H1 (cell line): ENCODE measurements at regions not wholly inside any gene's neighbourhood (a gene's known extent, or its start where the extent isn't known, plus 50 kb on each side); places are given as distances from the start of the nearest gene placed in this dataset.

Experiments used
- CTCF ChIA-PET: fragments of 300-600 bp; sonication (Branson Sonifier 250); formaldehyde crosslinking; loops from one replicate; lab custom pipeline; 2021; ENCODE audit not compliant: partially characterized antibody; lab: Charles Lee
- POLR2A ChIA-PET: fragments of 300-600 bp; sonication (Branson Sonifier 250); formaldehyde crosslinking; loops from one replicate; lab custom pipeline; 2021; ENCODE audit warnings: inconsistent platforms; ENCODE audit not compliant: partially characterized antibody; lab: Charles Lee
- DNase-seq, 2 experiments: peaks; one replicate each; pipeline versions ENCODE4 v3.0.0 to v3.0.0-alpha.2; 2010 to 2022; ENCODE audit warnings: low spot score in 2 of 2, low read depth in 1 of 2, mixed read lengths in 1 of 2
- FAIRE-seq: peaks from 2 replicates; lab custom pipeline; 2011; peaks lifted over from hg19 to GRCh38; lab: Jason Lieb, UNC
- H2AFZ ChIP-seq: 2 replicates; pipeline ENCODE4 v1.8.1; 2012; ENCODE audit warnings: low read length, inconsistent platforms
- H2AK5ac ChIP-seq: 2 replicates; pipeline ENCODE4 v1.6.1; 2013; ENCODE audit warnings: low read depth, low read length
- H2BK120ac ChIP-seq: replicated peaks from 2 replicates; pipeline ENCODE3; 2013; ENCODE audit warnings: low read depth, low read length, inconsistent platforms
- H2BK12ac ChIP-seq: 2 replicates; pipeline ENCODE4 v1.6.1; 2013; ENCODE audit warnings: low read depth, low read length
- H2BK15ac ChIP-seq: 2 replicates; pipeline ENCODE4 v1.6.1; 2013; ENCODE audit warnings: low read length
- H2BK20ac ChIP-seq: 2 replicates; pipeline ENCODE4 v1.6.1; 2013; ENCODE audit warnings: low read length
- H2BK5ac ChIP-seq: 2 replicates; pipeline ENCODE4 v1.6.1; 2013; ENCODE audit warnings: low read depth, low read length
- H3K14ac ChIP-seq: 2 replicates; pipeline ENCODE4 v1.6.1; 2013; ENCODE audit warnings: inconsistent platforms; ENCODE audit not compliant: insufficient read length
- H3K18ac ChIP-seq: 2 replicates; pipeline ENCODE4 v1.6.1; 2013; ENCODE audit warnings: low read length; ENCODE audit errors: extremely low read depth
- H3K23ac ChIP-seq: 2 replicates; pipeline ENCODE4 v1.6.1; 2013; ENCODE audit warnings: inconsistent platforms; ENCODE audit not compliant: insufficient read length
- H3K23me2 ChIP-seq: 2 replicates; pipeline ENCODE4 v1.6.1; 2013; ENCODE audit warnings: low read depth, low read length
- H3K27ac ChIP-seq: 2 replicates; pipeline ENCODE4 v1.6.1; 2011; ENCODE audit warnings: low read depth, low read length, inconsistent platforms
- H3K27me3 ChIP-seq, 4 experiments: replicated peaks in 1 of 4; 1 replicate in 1 of 4; 2 replicates in 3 of 4; pipeline versions ENCODE4 v1.6.1 to v1.8.1; 2011 to 2013; ENCODE audit warnings: low read length in 3 of 4, mild to moderate bottlenecking in 3 of 4, inconsistent platforms in 2 of 4, mixed read lengths in 2 of 4, moderate library complexity in 1 of 4; ENCODE audit not compliant: control insufficient read depth in 3 of 4, insufficient read depth in 3 of 4; ENCODE audit errors: extremely low read depth in 1 of 4
- H3K36me3 ChIP-seq, 4 experiments: 2 replicates each; pipeline versions ENCODE4 v1.6.1 to v1.8.1; 2011 to 2013; ENCODE audit warnings: mild to moderate bottlenecking in 4 of 4, low read length in 3 of 4, moderate library complexity in 2 of 4, control low read depth in 1 of 4, inconsistent platforms in 1 of 4; ENCODE audit not compliant: insufficient read depth in 4 of 4, control insufficient read depth in 2 of 4
- H3K4ac ChIP-seq: replicated peaks from 2 replicates; pipeline ENCODE3; 2013; ENCODE audit warnings: low read length, low read depth, mixed read lengths, inconsistent platforms; ENCODE audit not compliant: insufficient read length
- H3K4me1 ChIP-seq, 4 experiments: replicated peaks in 1 of 4; 1 replicate in 1 of 4; 2 replicates in 3 of 4; pipeline versions ENCODE4 v1.6.1 to v1.8.1; 2011 to 2013; ENCODE audit warnings: low read length in 3 of 4, inconsistent platforms in 2 of 4, mixed read lengths in 1 of 4; ENCODE audit not compliant: insufficient read depth in 4 of 4, control insufficient read depth in 3 of 4
- H3K4me2 ChIP-seq, 2 experiments: 2 replicates each; pipeline versions ENCODE4 v1.6.1 to v1.8.1; 2011 to 2013; ENCODE audit warnings: low read depth in 2 of 2, low read length in 2 of 2, control low read depth in 1 of 2, inconsistent platforms in 1 of 2, mild to moderate bottlenecking in 1 of 2; ENCODE audit not compliant: insufficient read depth in 1 of 2
- H3K4me3 ChIP-seq, 4 experiments: fragments of 200-600, 300-600 bp in 1 of 4; sonication (generic), shearing (Covaris generic), sonication (Bioruptor Twin) in 1 of 4; 2 replicates each; pipeline versions ENCODE4 v1.5.1 to v1.8.1; 2011 to 2016; ENCODE audit warnings: low read length in 4 of 4, low read depth in 3 of 4, control low read depth in 2 of 4, inconsistent platforms in 2 of 4, mild to moderate bottlenecking in 2 of 4, mixed read lengths in 1 of 4, moderate library complexity in 1 of 4; ENCODE audit not compliant: insufficient read depth in 2 of 4; ENCODE audit errors: extremely low read depth in 1 of 4
- H3K56ac ChIP-seq: replicated peaks from 2 replicates; pipeline ENCODE3; 2013; ENCODE audit warnings: low read depth, mild to moderate bottlenecking, mixed read lengths, low read length, inconsistent platforms; ENCODE audit not compliant: insufficient read length
- H3K79me1 ChIP-seq: 2 replicates; pipeline ENCODE4 v1.6.1; 2013; ENCODE audit warnings: low read depth, low read length, control low read depth
- H3K79me2 ChIP-seq, 2 experiments: 2 replicates each; pipeline versions ENCODE4 v1.6.1 to v1.8.1; 2012 to 2013; ENCODE audit warnings: low read length in 2 of 2, mild to moderate bottlenecking in 2 of 2, inconsistent platforms in 1 of 2; ENCODE audit not compliant: insufficient read depth in 2 of 2, control insufficient read depth in 1 of 2
- H3K9ac ChIP-seq, 4 experiments: replicated peaks in 1 of 4; 1 replicate in 1 of 4; 2 replicates in 3 of 4; pipeline versions ENCODE4 v1.6.1 to v1.8.1; 2011 to 2013; ENCODE audit warnings: low read depth in 3 of 4, low read length in 3 of 4, control low read depth in 2 of 4, mild to moderate bottlenecking in 2 of 4, moderate library complexity in 2 of 4, inconsistent platforms in 1 of 4; ENCODE audit errors: extremely low read depth in 1 of 4
- H3K9me3 ChIP-seq, 2 experiments: 2 replicates each; pipeline versions ENCODE4 v1.6.1 to v1.8.1; 2012 to 2013; ENCODE audit warnings: mild to moderate bottlenecking in 2 of 2, moderate library complexity in 2 of 2, control low read depth in 1 of 2, inconsistent platforms in 1 of 2, low read depth in 1 of 2, low read length in 1 of 2, mixed read lengths in 1 of 2; ENCODE audit not compliant: insufficient read depth in 2 of 2
- H4K20me1 ChIP-seq, 2 experiments: replicated peaks in 1 of 2; 2 replicates each; pipeline versions ENCODE3 to v1.8.1; 2011 to 2013; ENCODE audit warnings: inconsistent platforms in 2 of 2, low read length in 2 of 2, mild to moderate bottlenecking in 1 of 2; ENCODE audit not compliant: insufficient read depth in 2 of 2, control insufficient read depth in 1 of 2
- H4K5ac ChIP-seq: 2 replicates; pipeline ENCODE4 v1.6.1; 2013; ENCODE audit warnings: low read length, low read depth, mixed read lengths, inconsistent platforms; ENCODE audit not compliant: insufficient read length
- H4K8ac ChIP-seq: 2 replicates; pipeline ENCODE4 v1.8.0; 2013; ENCODE audit warnings: mild to moderate bottlenecking, moderate library complexity, low read length, inconsistent platforms; ENCODE audit not compliant: insufficient read depth; ENCODE audit errors: extremely low read depth
- H4K91ac ChIP-seq: replicated peaks from 2 replicates; pipeline ENCODE3; 2013; ENCODE audit warnings: low read length, mixed read lengths, inconsistent platforms; ENCODE audit not compliant: insufficient read length
- BCL11A ChIP-seq, 2 experiments: IDR thresholded peaks; one replicate each; pipeline ENCODE4 v1.6.1; 2011; ENCODE audit warnings: low read depth in 2 of 2, low read length in 2 of 2, mild to moderate bottlenecking in 2 of 2
- CHD1 ChIP-seq: IDR thresholded peaks from 2 replicates; pipeline ENCODE4 v1.6.1; 2012; ENCODE audit warnings: low read depth, low read length, improper control_type of control experiment
- CHD2 ChIP-seq: IDR thresholded peaks from 2 replicates; pipeline ENCODE4 v1.6.1; 2012; ENCODE audit warnings: low read length, improper control_type of control experiment
- EGR1 ChIP-seq: IDR thresholded peaks from 2 replicates; pipeline ENCODE4 v1.6.1; 2011; ENCODE audit warnings: low read depth, low read length, borderline replicate concordance
- GTF2F1 ChIP-seq: IDR thresholded peaks from 2 replicates; pipeline ENCODE4 v1.6.1; 2012; ENCODE audit warnings: low read depth, low read length, improper control_type of control experiment, borderline replicate concordance
- HDAC6 ChIP-seq: IDR thresholded peaks from one replicate; pipeline ENCODE4 v1.7.1; 2012; ENCODE audit warnings: low read depth, mild to moderate bottlenecking, inconsistent platforms, low read length, moderate library complexity
- JUN ChIP-seq: IDR thresholded peaks from 2 replicates; pipeline ENCODE4 v1.6.1; 2011; ENCODE audit warnings: low read depth, mild to moderate bottlenecking, improper control_type of control experiment, low read length
- KDM1A ChIP-seq: fragments of 200-600, 300-600 bp; sonication (generic); IDR thresholded peaks from 2 replicates; pipeline ENCODE4 v1.7.1; 2016; ENCODE audit warnings: mild to moderate bottlenecking, low read length, borderline replicate concordance
- NANOG ChIP-seq: IDR thresholded peaks from 2 replicates; pipeline ENCODE4 v1.6.1; 2011; ENCODE audit warnings: low read length, low read depth, mild to moderate bottlenecking, inconsistent platforms; ENCODE audit not compliant: insufficient read depth, poor library complexity, severe bottlenecking
- RFX5 ChIP-seq: IDR thresholded peaks from 2 replicates; pipeline ENCODE4 v1.6.1; 2011; ENCODE audit warnings: low read depth, low read length, improper control_type of control experiment, borderline replicate concordance
- RNF2 ChIP-seq: fragments of 200-900, 300-1000 bp; sonication (generic); IDR thresholded peaks from 2 replicates; pipeline ENCODE4 v1.7.1; 2016; ENCODE audit warnings: borderline replicate concordance, low read depth, mild to moderate bottlenecking, antibody characterized with exemption, low read length; ENCODE audit not compliant: poor library complexity, severe bottlenecking; ENCODE audit errors: missing control alignments
- SIRT6 ChIP-seq: IDR thresholded peaks from one replicate; pipeline ENCODE4 v1.7.1; 2012; ENCODE audit warnings: low read length, inconsistent platforms
- SP1 ChIP-seq: IDR thresholded peaks from 2 replicates; pipeline ENCODE4 v1.6.1; 2011; ENCODE audit warnings: low read depth, low read length
- SP4 ChIP-seq: IDR thresholded peaks from 2 replicates; pipeline ENCODE4 v1.6.1; 2012; ENCODE audit warnings: low read length, inconsistent platforms
- USF2 ChIP-seq: IDR thresholded peaks from 2 replicates; pipeline ENCODE4 v1.6.1; 2011; ENCODE audit warnings: low read length, improper control_type of control experiment
- WGBS, 2 experiments: shearing (Covaris generic) in 1 of 2; methylation state at CpG; one replicate each; pipeline versions ENCODE4 v1.1.6 to v1.1.7; 2013 to 2015; ENCODE audit warnings: low lambda C conversion rate in 2 of 2, mixed read lengths in 2 of 2, inconsistent platforms in 1 of 2, low coverage in 1 of 2, missing lambda C conversion rate in 1 of 2; ENCODE audit not compliant: insufficient replicate concordance in 2 of 2, insufficient coverage in 1 of 2, insufficient read length in 1 of 2; ENCODE audit errors: extremely low coverage in 1 of 2, missing lambda C conversion rate in 1 of 2; 5-methylcytosine and 5-hydroxymethylcytosine counted together

- FAIRE-seq (no peak), DNase-seq (no peak)
- H4K8ac ChIP-seq, result no peak overlapping the region
- TF ChIP-seq KDM1A, result no peak
- no peak for TF ChIP-seq NANOG
- TF ChIP-seq HDAC6, result no peak
- no peak for TF ChIP-seq SP4
- TF ChIP-seq RFX5, result no peak
- no peak for TF ChIP-seq CHD1
- no peak for TF ChIP-seq JUN
- no peak for TF ChIP-seq USF2
- TF ChIP-seq EGR1, result no peak
- TF ChIP-seq RNF2, result no peak
- TF ChIP-seq SP1, result no peak
- TF ChIP-seq CHD2, result no peak
- TF ChIP-seq BCL11A (IDR thresholded peaks at IDR 0.05; ENCODE audit: low read depth in 2 of 2, low read length in 2 of 2), result no peak
- TF ChIP-seq SIRT6, result no peak
- TF ChIP-seq GTF2F1, result no peak
These were observed 65.2 kb downstream of the PALM2AKAP2 start for GRCh38 chr9:109845226-109845625.

More at GRCh38 chr9:109845226-109845625, 65.2 kb downstream of the PALM2AKAP2 start:
- no peaks in the 10 kb centered on the region for H3K9me3 ChIP-seq
- no peak overlapping the region for H4K91ac ChIP-seq
- peaks cover 0 to 3% (median 1%) of the 10 kb centered on the region in 4 experiments; a peak in 3 of 7 replicates for H3K4me1 ChIP-seq
- H2AFZ ChIP-seq, result no peak overlapping the region
- no peak overlapping the region for H3K23ac ChIP-seq
- no peak overlapping the region for H3K18ac ChIP-seq
- no peaks in the 10 kb centered on the region for H3K79me1 ChIP-seq
- no peak overlapping the region for H2AK5ac ChIP-seq
- WGBS, 2 experiments, result 96% methylated on average over 2 of the region's 2 CpGs; no CpG with 5 or more reads in 1 of the 2 experiments
- H2BK12ac ChIP-seq, result no peak overlapping the region
- H3K56ac ChIP-seq, result no peak overlapping the region
- H3K79me2 ChIP-seq, result no peaks in the 10 kb centered on the region
- no peaks in the 10 kb centered on the region for H3K36me3 ChIP-seq
- H3K4me3 ChIP-seq, result no peak overlapping the region
- H3K23me2 ChIP-seq, result no peaks in the 10 kb centered on the region
- CTCF ChIA-PET, result interaction anchor here (1.4 kb wide), 1 partner anchor 9 kb away, joined by 5 read pairs; no protein-coding TSS in a partner anchor
- peaks cover 0 to 5% of the 10 kb centered on the region in 2 experiments for H4K20me1 ChIP-seq
- H2BK120ac ChIP-seq, result no peak overlapping the region
- H4K5ac ChIP-seq, result no peak overlapping the region
- H3K14ac ChIP-seq, result no peak overlapping the region
- no peaks in the 10 kb centered on the region for H3K27me3 ChIP-seq
- no peak overlapping the region for H3K27ac ChIP-seq
- H3K9ac ChIP-seq, result no peak overlapping the region
- no peak overlapping the region for H3K4me2 ChIP-seq
- POLR2A ChIA-PET, result no interaction called here
- H2BK20ac ChIP-seq, result no peak overlapping the region
- H2BK15ac ChIP-seq, result no peak overlapping the region
- H2BK5ac ChIP-seq, result no peak overlapping the region
- no peak overlapping the region for H3K4ac ChIP-seq
